ENCODE measurements at regions not wholly inside any gene's neighbourhood (a gene's known extent, or its start where the extent isn't known, plus 50 kb on each side); places are given as distances from the start of the nearest gene placed in this dataset.

DNA sequence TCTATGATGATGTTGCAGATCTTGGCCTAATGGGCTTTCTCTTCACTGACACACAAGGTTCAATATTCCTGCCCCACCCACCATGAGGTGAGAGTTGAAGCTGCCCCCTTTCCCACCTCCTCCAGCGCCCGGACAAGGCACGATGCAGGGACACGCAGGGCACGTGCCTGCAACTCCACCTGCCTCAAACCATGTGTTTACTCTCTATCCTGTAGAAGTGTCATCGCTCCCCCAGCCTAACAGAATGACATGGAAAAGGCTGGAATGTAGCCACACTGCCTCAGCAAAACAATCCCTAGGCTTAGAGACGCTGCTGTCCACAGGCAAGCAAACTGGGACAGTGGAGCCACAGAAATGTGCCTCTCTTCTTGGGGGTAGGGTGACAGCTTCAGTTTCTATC, 92.9 kb upstream of the SOD1 start:
- no peaks in the 10 kb centered on the region for H4K20me1 ChIP-seq (ENCODE audit: insufficient read depth, poor library complexity, severe bottlenecking)
- no peaks in the 10 kb centered on the region for H3K36me3 ChIP-seq (replicated peaks; ENCODE audit: insufficient read depth, low read depth)
- WGBS (ENCODE audit: low lambda C conversion rate, missing lambda C conversion rate): 65% methylated on average over 7 of the region's 7 CpGs
- H3K4me2 ChIP-seq: no peak overlapping the region
- no peaks in the 10 kb centered on the region for H3K9me3 ChIP-seq (ENCODE audit: low read depth)
- H3K4me1 ChIP-seq (ENCODE audit: insufficient read depth): no peaks in the 10 kb centered on the region
- no peaks in the 10 kb centered on the region for H3K27me3 ChIP-seq
- no peak overlapping the region for H2AFZ ChIP-seq
- H3K27ac ChIP-seq: no peak overlapping the region
- no peak for TF ChIP-seq EZH2phosphoT487 (IDR thresholded peaks at IDR 0.05; ENCODE audit: low read depth, severe bottlenecking, unreplicated experiment)
- TF ChIP-seq, protein P1, sequence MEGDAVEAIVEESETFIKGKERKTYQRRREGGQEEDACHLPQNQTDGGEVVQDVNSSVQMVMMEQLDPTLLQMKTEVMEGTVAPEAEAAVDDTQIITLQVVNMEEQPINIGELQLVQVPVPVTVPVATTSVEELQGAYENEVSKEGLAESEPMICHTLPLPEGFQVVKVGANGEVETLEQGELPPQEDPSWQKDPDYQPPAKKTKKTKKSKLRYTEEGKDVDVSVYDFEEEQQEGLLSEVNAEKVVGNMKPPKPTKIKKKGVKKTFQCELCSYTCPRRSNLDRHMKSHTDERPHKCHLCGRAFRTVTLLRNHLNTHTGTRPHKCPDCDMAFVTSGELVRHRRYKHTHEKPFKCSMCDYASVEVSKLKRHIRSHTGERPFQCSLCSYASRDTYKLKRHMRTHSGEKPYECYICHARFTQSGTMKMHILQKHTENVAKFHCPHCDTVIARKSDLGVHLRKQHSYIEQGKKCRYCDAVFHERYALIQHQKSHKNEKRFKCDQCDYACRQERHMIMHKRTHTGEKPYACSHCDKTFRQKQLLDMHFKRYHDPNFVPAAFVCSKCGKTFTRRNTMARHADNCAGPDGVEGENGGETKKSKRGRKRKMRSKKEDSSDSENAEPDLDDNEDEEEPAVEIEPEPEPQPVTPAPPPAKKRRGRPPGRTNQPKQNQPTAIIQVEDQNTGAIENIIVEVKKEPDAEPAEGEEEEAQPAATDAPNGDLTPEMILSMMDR (IDR thresholded peaks at IDR 0.05; ENCODE audit: poor library complexity): no peak
- no peak for TF ChIP-seq EZH2 (IDR thresholded peaks at IDR 0.05; ENCODE audit: borderline replicate concordance)
- H3K9me2 ChIP-seq (replicated peaks; ENCODE audit: insufficient read depth): no peaks in the 10 kb centered on the region
- H3K79me2 ChIP-seq: no peaks in the 10 kb centered on the region
- no peak for DNase-seq (ENCODE audit: low spot score)
- no peak overlapping the region for H3K4me3 ChIP-seq

DNA sequence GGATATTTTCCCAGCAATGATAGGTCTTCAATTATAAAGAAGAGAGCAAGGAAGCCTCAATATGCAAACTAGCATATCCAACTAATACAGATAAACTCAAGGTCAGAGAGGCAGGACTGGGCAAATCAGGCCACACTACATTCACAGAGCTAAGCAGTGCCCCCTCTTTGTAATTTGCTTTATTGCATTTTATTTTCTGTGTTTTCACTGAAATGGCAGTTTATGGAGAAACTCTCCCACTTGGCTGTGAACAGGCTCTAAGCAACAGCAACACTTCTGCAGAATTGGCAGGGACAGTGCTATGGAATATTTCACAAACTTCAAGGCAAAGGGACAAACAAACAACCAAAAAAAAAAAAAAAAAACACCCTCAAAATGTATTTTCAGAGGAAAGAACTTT, 93.4 kb upstream of the SOD1 start:
- Histone ChIP-seq H2AFZ (no peak overlapping the region), H3K27me3 (no peaks in the 10 kb centered on the region), H3K4me3 (no peak overlapping the region), H4K20me1 (ENCODE audit: insufficient read depth, poor library complexity, severe bottlenecking) (no peaks in the 10 kb centered on the region), H3K36me3 (replicated peaks; ENCODE audit: insufficient read depth, low read depth) (no peaks in the 10 kb centered on the region), H3K79me2 (no peaks in the 10 kb centered on the region), H3K4me1 (ENCODE audit: insufficient read depth) (no peaks in the 10 kb centered on the region), H3K9me3 (ENCODE audit: low read depth) (no peaks in the 10 kb centered on the region), H3K9me2 (replicated peaks; ENCODE audit: insufficient read depth) (no peaks in the 10 kb centered on the region), H3K27ac (no peak overlapping the region), H3K4me2 (no peak overlapping the region)
- TF ChIP-seq, protein P1 (IDR thresholded peaks at IDR 0.05; ENCODE audit: poor library complexity): peak; percentile 23
- no peak for TF ChIP-seq EZH2phosphoT487 (IDR thresholded peaks at IDR 0.05; ENCODE audit: low read depth, severe bottlenecking, unreplicated experiment)
- no peak for DNase-seq (ENCODE audit: low spot score)

DNA sequence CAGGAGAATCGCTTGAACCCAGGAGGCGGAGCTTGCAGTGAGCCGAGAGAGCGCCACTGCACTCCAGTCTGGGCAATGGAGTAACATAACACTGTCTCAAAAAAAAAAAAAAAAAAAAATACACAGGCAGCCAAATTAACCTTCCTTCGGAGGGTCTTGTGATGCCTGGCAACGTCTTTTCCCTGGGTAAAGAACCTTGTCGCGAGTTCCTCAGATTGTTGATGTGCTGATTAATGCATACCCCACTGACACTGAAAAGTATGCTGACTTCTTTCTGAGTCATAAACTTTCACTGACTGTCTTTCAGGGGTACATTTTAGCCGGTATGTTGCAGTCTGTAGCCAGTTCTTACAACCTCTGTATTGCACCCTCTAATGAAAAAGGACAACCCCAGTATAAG, 95.1 kb upstream of the SOD1 start:
- H3K4me2 ChIP-seq: no peak overlapping the region
- H3K4me3 ChIP-seq: no peak overlapping the region
- no peaks in the 10 kb centered on the region for H3K27me3 ChIP-seq
- no peaks in the 10 kb centered on the region for H3K9me2 ChIP-seq (replicated peaks; ENCODE audit: insufficient read depth)
- H2AFZ ChIP-seq: no peak overlapping the region
- no peak for DNase-seq (ENCODE audit: low spot score)
- H4K20me1 ChIP-seq (ENCODE audit: insufficient read depth, poor library complexity, severe bottlenecking): no peaks in the 10 kb centered on the region
- no peaks in the 10 kb centered on the region for H3K79me2 ChIP-seq
- H3K4me1 ChIP-seq (ENCODE audit: insufficient read depth): peaks cover 6% of the 10 kb centered on the region
- no peak overlapping the region for H3K27ac ChIP-seq
- WGBS (ENCODE audit: low lambda C conversion rate, missing lambda C conversion rate): 77% methylated on average over 8 of the region's 9 CpGs
- H3K9me3 ChIP-seq (ENCODE audit: low read depth): no peaks in the 10 kb centered on the region
- TF ChIP-seq EZH2 (IDR thresholded peaks at IDR 0.05; ENCODE audit: borderline replicate concordance) (no peak), EZH2phosphoT487 (IDR thresholded peaks at IDR 0.05; ENCODE audit: low read depth, severe bottlenecking, unreplicated experiment) (no peak)
- TF ChIP-seq, protein P1 (IDR thresholded peaks at IDR 0.05; ENCODE audit: poor library complexity): no peak
- H3K36me3 ChIP-seq (replicated peaks; ENCODE audit: insufficient read depth, low read depth): no peaks in the 10 kb centered on the region

DNA sequence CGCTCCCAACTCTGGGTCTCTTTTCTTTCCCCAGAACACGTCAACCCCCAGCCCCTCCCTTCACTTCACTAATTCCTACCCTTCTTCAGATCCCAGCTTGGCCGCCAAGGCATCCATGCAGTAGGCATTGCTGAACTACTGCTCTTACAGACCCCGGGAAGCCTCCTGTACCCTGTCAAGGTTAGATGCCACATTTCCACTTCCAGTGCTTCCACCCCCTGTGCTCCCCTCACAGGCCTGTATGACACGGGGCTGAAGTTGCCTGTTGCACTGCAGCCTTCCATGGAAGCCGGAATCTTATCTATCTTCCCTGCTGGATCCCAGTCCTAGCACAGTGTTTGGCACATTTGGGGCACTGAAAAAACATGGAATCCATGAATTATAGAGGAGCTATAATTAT, 99.0 kb upstream of the SOD1 start:
- H3K4me2 ChIP-seq: peak overlapping the region; percentile 92
- H3K79me2 ChIP-seq: peaks cover 4% of the 10 kb centered on the region
- H2AFZ ChIP-seq: peak overlapping the region; percentile 74
- H3K27me3 ChIP-seq: peaks cover 28% of the 10 kb centered on the region
- H3K4me3 ChIP-seq: no peak overlapping the region
- no peak for DNase-seq (ENCODE audit: low spot score)
- H4K20me1 ChIP-seq (ENCODE audit: insufficient read depth, poor library complexity, severe bottlenecking): no peaks in the 10 kb centered on the region
- no peaks in the 10 kb centered on the region for H3K9me3 ChIP-seq (ENCODE audit: low read depth)
- H3K9me2 ChIP-seq (replicated peaks; ENCODE audit: insufficient read depth): no peaks in the 10 kb centered on the region
- H3K4me1 ChIP-seq (ENCODE audit: insufficient read depth): peaks cover 12% of the 10 kb centered on the region
- TF ChIP-seq EZH2 (IDR thresholded peaks at IDR 0.05; ENCODE audit: borderline replicate concordance): no peak
- TF ChIP-seq, protein P1 (IDR thresholded peaks at IDR 0.05; ENCODE audit: poor library complexity): no peak
- TF ChIP-seq EZH2phosphoT487 (IDR thresholded peaks at IDR 0.05; ENCODE audit: low read depth, severe bottlenecking, unreplicated experiment): no peak
- H3K27ac ChIP-seq: no peak overlapping the region
- 84% methylated on average over 6 of the region's 6 CpGs for WGBS (ENCODE audit: low lambda C conversion rate, missing lambda C conversion rate)
- no peaks in the 10 kb centered on the region for H3K36me3 ChIP-seq (replicated peaks; ENCODE audit: insufficient read depth, low read depth)

Measured in hepatocyte (in vitro differentiated cells).